ENCODE measurements at regions not wholly inside any gene's neighbourhood (a gene's known extent, or its start where the extent isn't known, plus 50 kb on each side); places are given as distances from the start of the nearest gene placed in this dataset.

GRCh38 chr20:17874271-17875105 is 94.1 kb downstream of the SNX5 start:
- no peaks in the 10 kb centered on the region for H3K27me3 ChIP-seq (replicated peaks in 1 of 4; ENCODE audit: control extremely low read depth in 1 of 4, control insufficient read depth in 3 of 4, insufficient read depth in 4 of 4, low read length in 3 of 4)
- no peak for ATAC-seq (ENCODE audit: low read depth)

More at GRCh38 chr20:17874271-17875105, 94.1 kb downstream of the SNX5 start:
- Histone ChIP-seq H3K36me3 (replicated peaks in 1 of 2; ENCODE audit: control extremely low read depth in 1 of 2, control insufficient read depth in 1 of 2, extremely low read depth in 1 of 2, insufficient read depth in 2 of 2, low read length in 1 of 2) (no peaks in the 10 kb centered on the region), H3K27ac (ENCODE audit: low read length in 2 of 2) (no peak overlapping the region), H3K4me3 (ENCODE audit: control extremely low read depth in 1 of 5, extremely low read depth in 1 of 5, insufficient read depth in 1 of 5, low read depth in 2 of 5, low read length in 4 of 5) (no peak overlapping the region), H3K4me2 (replicated peaks; ENCODE audit: low read depth, low read length, poor library complexity, severe bottlenecking) (peak overlapping the region; percentile 32), H3K9ac (ENCODE audit: low read length) (no peak overlapping the region), H4K20me1 (ENCODE audit: control insufficient read depth, insufficient read depth, low read length, poor library complexity, severe bottlenecking) (no peaks in the 10 kb centered on the region), H3K79me2 (ENCODE audit: control insufficient read depth, insufficient read depth, low read length) (no peaks in the 10 kb centered on the region), H3K9me3 (ENCODE audit: control extremely low read depth in 1 of 3, control insufficient read depth in 2 of 3, insufficient read depth in 1 of 3, low read length in 2 of 3) (no peaks in the 10 kb centered on the region), H3K4me1 (ENCODE audit: control insufficient read depth in 2 of 2, insufficient read depth in 2 of 2, low read length in 2 of 2) (peaks cover 55 to 62% of the 10 kb centered on the region in 2 donors), H2AFZ (ENCODE audit: insufficient read depth, low read depth, low read length, poor library complexity, severe bottlenecking) (peak overlapping the region; percentile 39)
- TF ChIP-seq EZH2 (IDR thresholded peaks at IDR 0.05; ENCODE audit: borderline replicate concordance, insufficient read depth, low read depth, low read length, poor library complexity, severe bottlenecking) = no peak
- TF ChIP-seq CTCF (IDR thresholded peaks at IDR 0.05) = no peak
- 53% methylated on average over 6 of the region's 7 CpGs for WGBS (ENCODE audit: insufficient coverage)
- H3K4me1 Mint-ChIP-seq = peaks cover 50% of the 10 kb centered on the region
- H3K27ac Mint-ChIP-seq = no peak overlapping the region
- H3K4me3 Mint-ChIP-seq = no peak overlapping the region
- POLR2A ChIA-PET = no interaction called here
- intact Hi-C loops (cut with micrococcal nuclease) = no loop called here
- CTCF ChIA-PET = no interaction called here
- peaks cover 8% of the 10 kb centered on the region for H3K27me3 Mint-ChIP-seq
- DNase-seq = no peak
- H3K9me3 Mint-ChIP-seq (ENCODE audit: insufficient read depth) = no peaks in the 10 kb centered on the region
